HT1080 (cell line): ENCODE measurements at regions not wholly inside any gene's neighbourhood (a gene's known extent, or its start where the extent isn't known, plus 50 kb on each side); places are given as distances from the start of the nearest gene placed in this dataset.

Experiments used
- DNase-seq: peaks from one replicate; pipeline ENCODE4 v3.0.0-alpha.2; 2015; ENCODE audit warnings: low read depth

DNA sequence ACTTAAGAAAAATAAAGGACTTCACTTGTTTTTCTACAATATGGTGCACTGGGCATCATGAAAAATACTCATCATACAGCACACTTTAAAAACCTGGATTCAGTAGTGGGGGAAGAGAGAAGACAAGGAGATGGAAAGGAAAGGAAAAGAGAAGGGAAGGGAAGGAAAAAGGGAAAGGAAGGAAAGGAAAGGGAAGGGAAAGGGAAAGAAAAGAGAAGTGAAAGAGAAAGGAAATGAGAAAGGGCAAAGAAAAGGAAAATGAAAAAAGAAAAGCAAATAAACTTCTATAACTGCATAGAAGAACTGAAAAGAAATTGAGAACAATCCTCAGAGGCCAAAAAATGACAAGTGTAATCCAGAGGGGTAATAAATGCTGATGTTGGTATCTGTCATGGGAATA lies 388.1 kb upstream of the PKDCC start:
- DNase-seq, result no peak

DNA sequence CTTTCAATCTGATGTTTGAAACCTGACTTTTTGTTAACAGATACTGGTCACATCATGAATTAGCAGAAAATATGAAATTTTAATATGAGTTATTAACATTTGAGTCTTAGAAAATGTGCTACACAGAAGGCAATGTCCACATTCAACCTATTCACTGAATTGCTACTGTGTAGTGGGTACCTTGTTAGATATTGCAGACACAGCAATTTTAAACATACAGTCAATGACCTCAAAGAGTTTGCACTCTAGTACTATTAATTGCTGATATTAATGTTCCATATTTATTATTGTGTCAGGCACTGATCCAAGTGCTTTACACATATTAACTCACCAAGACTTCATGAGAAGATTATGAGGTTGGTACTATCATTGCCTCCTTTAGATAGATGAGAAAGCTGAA lies 385.4 kb upstream of the PKDCC start:
- DNase-seq, result no peak

DNA sequence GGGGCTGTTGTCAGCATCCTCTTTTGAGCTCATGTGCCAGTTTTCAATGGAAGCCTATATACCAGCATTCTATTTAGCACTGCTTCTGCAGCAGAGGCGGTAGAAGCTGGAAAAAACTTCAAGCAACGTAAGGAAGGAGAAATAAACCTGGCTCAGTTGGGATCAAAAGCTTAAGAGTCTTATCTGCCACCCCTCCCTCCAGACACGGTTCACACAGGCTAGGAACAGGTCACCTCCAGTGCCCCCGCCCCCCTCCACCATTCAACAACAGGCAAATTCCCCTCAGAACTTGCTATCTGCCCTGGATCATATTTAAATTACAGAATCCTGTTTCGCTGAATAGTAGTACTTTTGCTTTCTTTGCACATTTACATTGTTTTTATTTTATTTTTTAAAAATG lies 384.8 kb upstream of the PKDCC start:
- no peak for DNase-seq

DNA sequence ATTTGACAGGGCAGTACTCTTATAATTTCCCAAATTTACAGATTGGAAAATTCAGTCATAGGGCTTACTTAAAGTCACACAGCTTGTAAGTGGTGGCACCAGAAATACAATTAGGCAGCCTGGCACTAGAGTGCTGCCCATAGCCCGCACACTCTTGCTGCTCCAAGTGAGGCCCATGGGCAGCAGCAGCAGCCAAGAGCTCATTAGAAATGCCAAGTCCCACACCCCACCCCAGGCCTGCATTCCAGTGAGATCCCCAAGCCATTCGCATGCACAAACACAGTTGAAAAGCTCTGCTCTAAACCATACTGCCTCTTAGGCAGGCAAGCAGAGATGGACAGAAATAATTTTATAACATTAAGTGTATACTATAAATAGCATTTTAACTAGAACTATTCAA lies 379.3 kb upstream of the PKDCC start:
- DNase-seq, result no peak

DNA sequence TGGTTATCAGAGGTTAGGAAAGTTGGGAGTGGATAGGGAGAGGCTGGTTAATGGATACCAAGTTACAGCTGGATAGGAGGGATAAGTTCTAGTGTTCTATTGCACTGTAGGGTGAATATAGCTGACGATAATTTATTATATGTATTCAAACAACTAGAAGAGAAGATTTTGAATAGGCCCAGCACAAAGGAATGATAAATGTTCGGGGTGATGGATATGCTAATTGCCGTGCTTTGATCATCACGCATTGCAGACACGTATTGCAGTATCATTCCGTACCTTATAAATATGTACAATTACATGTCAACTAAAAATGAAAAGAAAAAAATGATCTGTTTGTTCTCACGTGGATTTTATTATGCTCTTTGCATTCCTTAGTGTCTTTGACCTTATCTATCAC lies 369.2 kb upstream of the PKDCC start:
- no peak for DNase-seq

DNA sequence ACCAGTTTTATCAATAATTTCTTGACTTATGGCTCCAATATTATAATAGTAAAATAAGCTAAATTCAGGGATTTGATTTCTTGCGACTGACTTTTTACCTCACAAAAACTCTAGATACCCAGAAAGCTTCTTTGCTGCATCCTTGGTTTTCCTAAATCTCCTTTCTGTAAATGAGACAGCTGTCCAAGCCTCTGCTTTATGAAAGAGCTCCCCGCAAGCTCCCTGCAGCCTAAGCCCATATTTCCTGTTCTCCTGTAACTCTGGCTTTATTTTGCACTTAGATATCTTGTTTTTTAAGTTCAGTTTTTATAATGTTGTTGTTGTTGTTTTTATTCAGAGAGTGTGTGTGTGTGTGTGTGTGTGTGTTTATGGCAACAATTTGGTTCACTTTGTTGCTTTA lies 361.7 kb upstream of the PKDCC start:
- no peak for DNase-seq

DNA sequence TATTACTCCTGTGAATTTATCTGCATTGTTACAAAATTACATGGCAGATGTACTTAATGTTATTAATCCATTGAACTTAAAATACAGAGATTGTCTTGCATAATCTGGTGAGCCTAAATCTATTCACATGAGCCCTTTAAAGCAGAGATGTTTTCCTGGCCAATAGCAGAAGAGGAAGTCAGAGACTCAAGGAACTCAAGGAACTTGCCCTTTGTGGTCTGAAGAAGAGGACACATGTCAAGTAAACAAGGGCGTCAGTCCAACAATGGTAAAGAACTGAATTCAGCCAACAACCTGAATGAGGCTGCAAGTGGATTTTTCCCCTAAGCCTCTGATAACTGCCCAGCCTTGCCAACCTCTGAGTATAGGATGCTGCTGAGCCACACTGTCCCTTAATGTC lies 356.3 kb upstream of the PKDCC start:
- DNase-seq, result no peak

DNA sequence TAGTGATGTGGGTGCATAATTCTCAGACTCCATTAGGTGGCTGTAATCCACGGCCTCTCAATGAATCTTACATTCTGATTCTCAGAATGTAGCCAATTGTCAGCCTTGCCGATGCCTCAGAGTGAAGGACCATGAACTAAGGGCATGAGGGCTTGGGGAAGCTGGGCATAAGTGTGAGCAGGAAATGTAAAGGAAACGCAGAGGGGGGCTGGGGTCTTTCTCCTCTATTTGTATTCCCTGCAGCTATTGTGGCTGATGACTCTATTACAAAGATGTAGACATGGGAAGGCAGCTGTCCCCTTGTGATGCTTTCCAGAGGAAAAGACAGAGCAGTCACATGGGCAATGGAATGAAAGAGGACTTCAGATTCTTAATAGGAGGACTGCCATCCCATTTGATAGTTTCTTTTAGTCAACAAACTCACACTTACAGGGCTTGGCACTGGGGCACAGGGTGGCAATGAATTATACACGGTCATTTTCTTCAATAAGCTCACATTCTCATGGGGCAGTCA lies 353.2 kb upstream of the PKDCC start:
- DNase-seq, result no peak

DNA sequence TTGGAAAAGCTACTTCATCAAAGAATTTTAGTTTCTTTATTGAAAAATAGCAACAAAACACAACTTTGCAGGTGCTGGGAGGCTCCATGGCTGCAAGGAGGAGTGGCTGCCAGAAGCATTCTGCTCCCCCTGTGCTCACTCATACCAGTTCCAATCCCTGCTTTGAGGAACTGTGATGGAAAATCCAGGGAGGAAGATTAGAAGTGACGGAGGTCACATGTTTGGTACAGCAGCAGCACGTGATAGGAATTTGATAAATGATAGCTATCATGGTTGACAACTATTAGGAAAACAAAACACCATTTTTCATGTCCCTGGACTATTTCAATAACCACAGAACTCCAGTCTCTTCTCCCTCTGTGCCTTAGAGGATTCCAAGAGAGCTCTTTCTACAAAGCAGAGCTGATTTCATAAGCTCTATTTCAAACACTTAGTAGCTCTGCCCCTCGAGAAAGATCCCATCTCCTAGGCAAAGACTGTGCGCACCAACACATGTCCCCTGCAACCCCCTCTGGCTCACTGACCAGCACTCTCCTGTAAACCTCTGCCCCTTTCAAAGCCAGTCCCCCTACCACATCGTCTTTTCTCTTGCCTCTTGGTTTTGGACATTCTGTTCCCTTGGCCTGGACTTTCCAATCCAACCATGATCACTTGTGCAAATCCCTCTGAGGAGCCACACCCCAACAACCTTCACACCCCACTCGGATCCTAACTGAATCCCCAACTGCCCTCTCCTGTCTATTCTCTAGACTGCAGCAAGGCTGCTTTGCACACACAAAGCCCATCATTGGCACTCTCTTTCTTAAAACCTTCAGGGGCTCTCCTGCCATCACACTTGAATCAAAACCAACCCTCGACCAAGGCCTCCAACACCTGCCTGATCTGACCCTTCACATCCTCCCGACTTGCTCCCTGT lies 352.4 kb upstream of the PKDCC start:
- DNase-seq, result no peak

DNA sequence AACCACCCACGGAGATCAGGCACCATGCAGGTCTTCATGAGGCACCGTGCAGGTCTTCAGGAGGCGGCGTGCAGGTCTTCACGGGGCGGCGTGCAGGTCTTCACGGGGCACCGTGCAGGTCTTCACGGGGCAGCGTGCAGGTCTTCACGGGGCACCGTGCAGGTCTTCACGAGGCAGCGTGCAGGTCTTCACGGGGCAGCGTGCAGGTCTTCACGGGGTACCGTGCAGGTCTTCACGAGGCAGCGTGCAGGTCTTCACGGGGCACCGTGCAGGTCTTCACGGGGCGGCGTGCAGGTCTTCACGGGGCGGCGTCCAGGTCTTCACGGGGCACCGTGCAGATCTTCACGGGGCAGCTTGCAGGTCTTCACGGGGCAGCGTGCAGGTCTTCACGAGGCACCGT lies 350.4 kb upstream of the PKDCC start:
- no peak for DNase-seq

DNA sequence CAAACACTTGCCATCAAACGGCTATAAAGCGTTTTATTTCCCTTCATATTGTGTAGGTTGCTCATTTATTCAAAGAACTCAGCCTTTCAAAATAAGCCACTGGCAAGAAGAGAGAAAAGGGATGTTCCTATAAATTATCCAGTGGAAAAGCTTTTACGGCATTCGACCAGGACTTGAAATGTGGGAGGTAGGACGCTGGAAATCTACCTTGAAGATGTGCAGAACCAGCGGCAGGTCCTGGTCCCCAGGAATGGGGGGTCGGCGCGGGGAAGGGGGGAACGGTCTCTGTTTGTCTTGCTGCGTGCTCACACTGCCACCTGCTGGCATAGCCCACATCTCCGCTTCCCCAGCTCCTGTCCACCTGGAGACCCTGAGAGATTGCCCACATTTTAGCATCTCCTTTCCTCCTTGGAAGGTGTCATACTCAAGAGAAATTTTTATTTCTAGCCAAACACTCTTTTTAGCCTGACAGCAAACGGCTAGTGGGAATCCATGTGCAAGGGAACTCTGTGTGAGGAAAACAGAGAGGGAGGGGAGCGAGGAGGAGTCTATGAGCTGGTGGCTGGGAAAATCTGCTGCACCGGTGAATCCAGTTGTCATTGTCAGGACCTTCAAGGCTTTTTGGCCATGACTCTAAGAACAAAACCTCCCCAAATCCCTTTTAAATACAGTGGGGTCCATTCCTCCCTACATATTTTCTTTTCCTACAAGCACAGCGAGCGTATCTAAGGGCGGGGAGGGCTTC lies 349.0 kb upstream of the PKDCC start:
- DNase-seq, result no peak

DNA sequence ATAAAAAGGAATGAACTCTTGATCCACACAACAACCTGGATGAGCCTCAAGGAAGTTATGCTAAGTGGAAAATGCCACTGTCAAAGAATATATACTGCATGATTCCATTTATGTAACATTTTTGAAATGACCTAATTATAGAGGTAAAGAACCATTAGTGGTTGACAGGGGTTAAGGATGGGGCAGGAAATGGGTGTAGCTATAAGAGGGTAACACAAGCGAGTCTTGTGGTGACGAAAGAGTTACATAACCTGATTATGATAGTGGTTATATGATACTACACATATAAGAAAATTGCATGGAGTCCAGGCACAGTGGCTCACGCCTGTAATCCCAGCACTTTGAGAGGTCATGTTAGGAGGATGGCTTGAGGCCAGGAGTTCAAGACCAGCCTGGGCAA lies 346.6 kb upstream of the PKDCC start:
- no peak for DNase-seq

DNA sequence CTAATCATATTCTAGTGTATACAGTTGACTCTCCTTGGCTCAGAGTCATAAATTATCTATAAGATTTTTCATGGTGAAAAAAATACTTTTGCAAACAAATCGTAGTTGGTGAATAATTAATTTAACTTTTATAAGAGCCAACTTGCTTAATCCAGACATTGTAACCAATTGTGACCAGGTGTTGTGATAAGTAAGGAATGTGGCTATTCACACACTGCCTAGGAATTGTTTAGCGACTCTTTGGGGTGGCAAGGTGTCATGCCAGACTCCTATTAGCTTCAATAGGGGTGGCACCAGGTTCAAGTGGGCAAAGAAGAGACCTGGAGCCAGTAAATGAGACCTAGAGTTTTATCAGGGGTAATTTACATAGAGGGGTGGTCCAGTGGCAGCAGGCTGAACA lies 344.7 kb upstream of the PKDCC start:
- DNase-seq, result no peak

DNA sequence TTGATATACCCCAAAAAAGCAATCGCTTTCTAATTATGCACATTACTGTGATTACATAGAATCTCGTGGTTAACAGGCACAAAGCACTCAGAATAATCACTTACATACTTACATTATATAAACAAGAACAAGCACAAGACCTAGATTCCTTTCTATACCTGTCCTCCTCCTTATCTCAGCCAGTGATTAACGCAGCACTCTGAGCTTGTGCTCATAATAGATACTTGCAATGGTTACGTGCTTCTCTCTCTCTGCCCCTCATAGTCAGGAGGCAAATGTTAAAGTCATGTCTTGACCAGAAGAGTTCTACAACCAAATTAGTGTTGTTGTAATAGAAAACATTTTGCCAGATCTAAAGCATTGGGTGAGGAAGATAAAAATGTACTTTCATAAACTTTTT lies 342.2 kb upstream of the PKDCC start:
- no peak for DNase-seq

DNA sequence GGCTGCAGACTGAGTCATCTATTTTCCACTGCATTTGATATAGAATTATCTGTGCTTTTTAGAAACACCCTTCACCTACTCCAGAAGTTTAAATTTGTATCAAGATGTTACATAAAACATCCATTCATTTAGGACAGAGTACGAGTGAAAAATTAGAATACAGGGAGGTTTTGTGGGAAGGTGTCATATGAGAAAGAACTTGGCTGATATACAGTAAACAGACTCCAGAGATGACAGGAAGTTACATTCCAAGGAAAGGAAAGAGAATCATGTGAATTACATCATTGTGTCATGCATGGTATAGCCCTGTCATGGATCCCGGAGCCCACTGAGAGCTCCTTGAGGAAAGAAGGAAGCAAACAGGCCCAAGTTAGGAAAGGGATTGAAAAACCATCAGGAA lies 341.5 kb upstream of the PKDCC start:
- no peak for DNase-seq

DNA sequence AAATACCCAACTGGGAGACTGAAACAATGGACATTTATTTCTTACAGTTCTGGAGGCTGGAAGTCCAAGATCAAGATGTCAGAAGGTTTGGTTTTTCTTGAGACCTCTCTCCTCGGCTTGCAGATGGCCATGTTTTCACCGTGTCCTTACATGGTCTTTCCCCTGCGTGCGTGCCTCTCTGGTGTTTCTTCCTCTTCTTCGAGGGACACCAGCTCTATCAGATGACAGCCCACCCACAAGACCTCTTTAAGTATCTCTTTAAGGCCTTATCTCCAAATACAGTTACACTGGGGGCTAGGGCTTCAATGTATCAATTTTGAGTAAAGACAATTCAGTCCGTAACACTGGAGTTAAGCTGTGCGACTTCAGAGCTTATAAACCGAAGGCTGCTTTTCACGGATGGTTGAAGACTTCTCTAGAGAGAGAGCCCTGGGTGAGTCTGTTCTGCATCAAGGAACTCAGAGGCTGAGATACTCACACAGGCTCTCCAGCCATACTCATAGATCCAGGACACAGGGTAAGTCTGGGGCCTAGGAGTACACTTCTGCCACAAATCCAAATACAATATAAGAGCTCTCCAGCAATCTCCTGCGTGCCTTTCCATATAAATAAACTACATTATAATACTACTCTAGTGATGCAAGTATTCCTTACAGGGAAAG lies 339.9 kb upstream of the PKDCC start:
- no peak for DNase-seq

DNA sequence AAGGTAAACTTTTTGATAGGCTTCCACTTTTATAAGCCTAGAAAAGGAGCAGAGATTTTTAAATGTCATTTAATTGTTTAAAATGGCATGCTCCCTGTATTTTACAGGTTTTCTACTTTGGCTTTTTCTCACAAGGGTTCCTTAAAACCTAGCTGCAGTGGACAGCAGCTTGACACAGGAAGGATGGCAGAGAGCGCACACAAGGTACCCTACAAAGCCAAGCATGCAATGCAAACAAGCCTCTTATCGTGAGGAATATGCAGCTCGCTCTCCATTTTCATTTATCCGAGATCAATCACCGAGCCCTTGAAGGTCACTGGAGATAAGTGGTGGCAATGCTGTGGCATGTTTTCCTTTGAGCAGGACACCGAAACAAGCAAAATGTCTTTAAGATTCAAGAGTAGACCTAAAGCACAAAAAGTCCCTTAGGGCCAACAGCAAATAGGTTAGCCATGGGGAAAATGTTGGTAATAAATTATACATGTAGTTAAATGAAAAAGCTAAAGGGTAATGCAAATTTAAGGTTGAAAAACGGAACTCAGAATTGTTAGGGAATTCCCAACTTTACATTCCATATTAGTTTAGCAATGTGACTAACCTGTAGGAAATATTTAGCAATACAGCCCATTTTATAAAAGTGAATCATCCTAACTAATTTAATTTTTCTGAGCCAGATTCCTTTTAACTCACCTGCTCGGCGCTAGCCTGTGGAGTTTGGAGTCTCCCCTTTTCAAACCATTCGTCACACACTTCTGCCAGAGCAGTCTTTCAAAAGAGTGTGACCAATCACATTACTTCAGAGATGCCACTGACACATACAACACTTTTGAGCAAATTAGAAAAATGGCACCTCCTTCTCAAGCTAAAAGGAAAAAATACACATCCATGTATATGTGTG lies 337.9 kb upstream of the PKDCC start:
- DNase-seq, result no peak

DNA sequence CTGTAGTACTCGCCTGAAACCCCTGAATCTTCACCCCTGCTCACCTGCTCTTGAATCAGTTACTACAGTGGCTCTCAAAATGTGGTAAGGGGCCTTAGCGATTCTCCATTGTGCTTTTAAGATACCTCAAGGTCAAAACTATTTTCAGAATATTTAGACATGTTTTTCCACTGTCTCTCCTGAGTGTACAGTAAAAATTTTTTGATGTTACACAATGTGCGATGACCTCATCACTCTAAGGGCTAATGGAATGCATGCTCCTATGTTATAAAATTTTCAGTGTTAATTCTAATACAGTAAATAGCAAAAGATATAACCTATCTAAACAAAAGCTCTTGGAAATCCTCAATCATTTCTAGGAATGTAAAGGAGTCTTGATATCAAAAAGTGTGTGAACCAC lies 336.9 kb upstream of the PKDCC start:
- DNase-seq, result no peak

DNA sequence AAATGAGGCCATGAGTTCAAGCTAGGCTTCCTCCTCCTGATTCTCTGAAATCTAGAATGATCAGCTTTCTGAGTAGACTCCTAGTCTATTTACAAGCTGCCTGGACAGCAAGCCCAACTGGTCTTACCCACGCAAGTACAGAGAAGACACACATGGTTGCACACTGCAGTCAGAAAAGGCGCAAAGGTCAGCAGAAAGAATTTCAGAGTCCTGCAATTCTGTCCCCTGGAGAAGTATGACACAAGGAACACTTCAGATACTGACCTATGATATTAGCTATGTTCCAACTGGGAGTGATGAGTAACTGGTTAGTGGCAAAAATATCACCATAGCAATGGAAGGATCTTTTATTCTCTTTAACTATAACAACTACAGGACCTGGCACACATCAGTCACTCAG lies 336.1 kb upstream of the PKDCC start:
- DNase-seq, result no peak

DNA sequence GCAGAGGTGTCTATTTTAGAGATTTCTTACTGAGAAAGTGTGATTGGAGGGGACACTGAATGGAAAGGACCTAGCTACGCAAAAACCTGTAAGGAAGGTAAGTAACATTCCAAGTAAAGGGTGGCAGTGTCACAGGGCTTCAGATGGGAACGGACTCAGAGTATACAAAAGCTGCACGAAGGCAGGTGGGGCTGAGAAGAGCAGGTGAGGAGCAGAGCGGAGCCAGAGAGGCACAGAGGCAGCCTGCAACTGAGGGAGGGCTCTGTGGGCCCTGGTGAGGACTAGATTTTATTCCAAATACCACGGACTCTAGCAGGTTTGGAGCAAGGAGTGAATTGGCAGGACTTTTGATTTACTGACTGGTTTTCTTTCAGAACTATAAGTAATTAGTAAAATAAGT lies 331.3 kb upstream of the PKDCC start:
- no peak for DNase-seq

DNA sequence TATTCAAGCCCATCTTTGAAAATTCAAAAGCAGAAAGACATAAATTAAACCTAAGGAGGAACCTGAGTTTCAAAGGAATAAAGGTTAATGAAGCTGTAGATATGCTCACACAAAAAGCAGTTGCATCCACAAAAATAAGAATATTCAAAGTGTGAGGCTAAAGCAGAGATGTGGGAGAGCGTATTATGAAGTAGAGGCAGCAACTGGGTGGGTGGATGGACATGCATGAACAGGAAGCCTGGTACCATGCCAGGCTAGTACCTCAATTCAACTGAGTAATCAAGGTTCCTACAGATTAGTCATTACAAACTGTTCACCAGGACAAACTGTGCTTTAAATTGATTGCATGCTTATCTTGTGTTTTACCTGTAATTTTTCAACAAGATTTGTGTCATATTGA lies 330.0 kb upstream of the PKDCC start:
- DNase-seq, result no peak
